RPMI8226 (cell line): ENCODE measurements at regions not wholly inside any gene's neighbourhood (a gene's known extent, or its start where the extent isn't known, plus 50 kb on each side); places are given as distances from the start of the nearest gene placed in this dataset.
"Not testable (repeated sequence)": the region's sequence is repeated elsewhere in the genome, so short reads cannot be mapped to it uniquely, and the experiment has no call there.

Experiments
- DNase-seq: peaks from one replicate; pipeline ENCODE4 v3.0.0-alpha.2; 2015

DNA sequence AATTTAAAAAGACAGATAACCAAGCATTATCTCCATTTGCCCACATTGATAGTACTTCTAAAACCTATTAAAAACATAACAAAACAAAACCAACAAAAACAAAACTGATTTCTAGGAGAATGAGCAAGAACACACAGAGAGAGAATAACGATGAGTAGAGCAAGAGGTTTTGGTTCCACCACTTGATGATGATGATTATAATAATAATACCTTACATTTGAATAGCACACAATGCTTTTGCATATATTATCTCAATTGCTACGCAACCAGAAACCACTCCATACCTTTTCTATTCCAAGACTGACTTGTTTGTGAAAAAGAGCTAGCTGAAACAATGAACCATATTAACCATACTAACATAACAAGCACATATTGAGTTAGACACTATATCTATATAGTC is 1090.9 kb downstream of the SH3BGRL start:
- DNase-seq: no peak

DNA sequence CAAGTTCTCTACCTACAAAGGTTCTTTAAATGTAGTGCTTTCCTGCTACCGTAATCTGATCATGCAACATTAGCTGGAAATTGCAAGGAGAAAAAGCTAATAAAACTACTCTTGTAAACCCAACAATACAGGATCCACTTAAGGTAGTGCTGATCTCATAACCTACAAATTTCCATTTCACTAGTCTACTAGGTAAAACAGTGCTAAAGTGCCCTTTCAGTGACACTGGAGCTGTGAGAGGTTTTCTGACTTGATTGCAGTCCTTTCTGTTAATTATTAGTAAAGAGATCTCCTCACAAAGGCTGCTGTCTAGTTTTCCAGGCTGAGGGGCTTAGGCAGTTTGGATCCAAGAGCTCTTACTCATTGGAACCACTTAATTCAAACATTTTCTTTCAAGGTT is 1118.7 kb downstream of the SH3BGRL start:
- DNase-seq: no peak

DNA sequence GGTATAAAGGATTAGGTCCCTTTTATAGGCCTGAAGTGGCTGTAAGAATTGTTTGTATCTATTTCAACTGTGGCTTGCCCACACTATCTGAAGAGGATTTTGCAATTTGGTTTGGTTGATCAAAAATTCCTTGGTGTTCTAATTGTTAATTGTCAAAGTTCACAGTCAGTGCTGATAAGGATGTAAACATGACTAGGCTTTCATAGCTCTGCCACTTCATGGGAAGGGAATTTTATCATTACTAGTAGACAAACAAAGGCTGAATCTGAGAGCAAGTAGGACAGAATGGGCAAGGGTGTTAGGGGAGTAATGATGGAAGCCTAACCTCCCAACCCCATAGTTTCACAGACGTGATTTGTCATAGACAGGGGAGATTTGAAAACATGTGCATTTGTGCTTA is 1131.7 kb downstream of the SH3BGRL start:
- DNase-seq: no peak

DNA sequence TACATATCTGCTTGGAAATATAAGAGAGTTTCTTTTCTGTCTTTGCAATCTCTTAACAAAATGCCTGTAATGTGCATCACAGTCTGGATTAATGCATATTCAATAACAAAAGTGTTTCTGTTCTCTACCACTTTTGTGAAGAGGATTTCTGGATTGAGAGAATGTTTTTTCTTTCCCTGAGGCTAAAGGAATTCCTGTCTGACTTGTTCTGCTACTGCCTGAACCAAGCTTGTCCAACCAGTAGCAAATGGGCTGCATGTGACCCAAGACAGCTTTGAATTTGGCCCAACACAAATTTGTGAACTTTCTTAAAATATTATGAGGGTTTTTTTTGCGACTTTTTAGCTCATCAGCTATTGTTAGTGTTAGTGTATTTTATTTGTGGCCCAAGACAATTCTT is 1133.9 kb downstream of the SH3BGRL start:
- DNase-seq: no peak

DNA sequence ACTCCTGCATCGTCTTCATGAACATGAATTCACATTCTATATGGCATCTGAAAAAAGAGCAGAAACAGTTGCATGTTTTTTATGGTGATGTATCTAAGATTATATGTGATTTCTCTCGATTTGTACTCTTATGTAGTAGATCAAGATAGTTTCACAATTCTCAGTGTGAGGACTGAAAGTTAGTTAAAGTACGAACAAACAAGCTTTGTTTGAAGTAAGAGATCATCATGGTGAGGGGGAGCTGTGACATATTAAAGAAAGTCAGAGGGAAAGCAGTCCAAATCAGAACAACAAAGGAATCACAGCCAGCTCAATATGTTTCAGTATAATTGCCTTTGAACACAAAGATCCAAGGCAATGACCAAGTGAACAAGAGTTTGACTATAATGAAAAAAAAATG is 1140.6 kb downstream of the SH3BGRL start:
- no peak for DNase-seq

DNA sequence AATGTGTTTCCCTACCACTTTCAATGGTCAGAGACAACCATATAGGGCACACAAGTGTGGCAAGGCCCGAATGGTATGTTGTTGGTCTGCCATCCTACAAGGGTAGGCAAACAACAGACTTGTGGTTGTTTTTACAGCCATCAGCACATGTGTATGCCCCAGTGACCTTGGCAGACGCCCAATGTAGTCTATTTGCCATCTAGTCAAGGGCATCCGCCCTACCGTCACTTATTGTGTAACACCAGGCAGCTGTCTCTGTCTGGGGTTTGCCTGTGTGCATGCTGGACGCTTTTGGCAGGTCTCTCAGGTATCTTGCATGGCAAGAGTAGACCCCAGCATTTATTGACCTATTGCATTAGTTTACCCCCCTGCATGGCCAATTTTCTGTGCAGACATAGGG is 1145.5 kb upstream of the POU3F4 start:
- DNase-seq: peak; percentile 22

DNA sequence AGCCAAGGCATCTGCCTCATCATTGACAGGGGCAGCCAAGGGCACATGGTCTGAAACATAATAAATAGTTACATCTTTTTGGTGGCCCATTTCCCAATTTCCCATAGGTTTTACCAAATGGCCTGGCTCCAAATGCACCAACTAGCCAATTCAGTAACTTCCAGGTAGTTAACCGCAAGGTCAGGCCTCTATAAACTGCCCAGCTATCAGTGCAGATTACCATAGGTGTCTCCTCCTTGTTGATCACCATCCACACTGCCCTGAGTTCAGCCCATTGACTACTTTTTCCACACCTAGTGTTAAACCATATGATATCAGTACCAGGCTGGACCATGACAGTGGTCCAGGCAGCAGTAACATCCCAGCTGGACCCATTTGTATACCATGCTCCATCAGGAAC is 1145.1 kb upstream of the POU3F4 start:
- no peak for DNase-seq

DNA sequence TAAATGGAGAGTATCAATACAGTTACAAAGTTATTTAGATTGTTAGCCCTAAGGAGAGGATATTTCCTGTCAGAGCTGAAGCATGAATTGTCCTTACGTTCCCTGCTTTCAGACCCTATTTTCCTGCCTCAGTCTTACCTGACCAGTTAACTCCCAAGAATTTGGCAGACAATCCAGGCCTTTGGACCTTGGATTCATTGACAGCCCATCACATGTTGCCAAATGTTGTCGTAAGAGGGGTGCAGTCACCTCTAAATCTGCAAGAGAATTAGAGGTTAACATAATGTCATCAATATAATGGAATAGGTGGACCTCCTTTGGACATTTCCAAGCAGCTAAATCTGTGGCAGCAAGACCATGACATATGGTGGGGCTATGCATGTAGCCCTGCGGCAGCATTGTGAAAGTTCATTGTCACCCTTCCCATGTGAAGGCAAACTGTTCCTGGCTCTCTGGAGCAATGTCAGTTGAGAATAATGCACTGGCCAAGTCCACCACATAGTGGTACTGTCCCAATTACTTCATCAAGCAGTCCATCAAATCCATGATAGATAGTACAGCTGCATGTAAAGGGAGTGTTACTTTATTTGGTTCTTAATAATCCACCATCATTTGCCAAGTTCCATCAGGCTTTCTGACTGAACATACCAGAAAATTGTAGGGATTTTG is 1137.0 kb upstream of the POU3F4 start:
- no peak for DNase-seq

DNA sequence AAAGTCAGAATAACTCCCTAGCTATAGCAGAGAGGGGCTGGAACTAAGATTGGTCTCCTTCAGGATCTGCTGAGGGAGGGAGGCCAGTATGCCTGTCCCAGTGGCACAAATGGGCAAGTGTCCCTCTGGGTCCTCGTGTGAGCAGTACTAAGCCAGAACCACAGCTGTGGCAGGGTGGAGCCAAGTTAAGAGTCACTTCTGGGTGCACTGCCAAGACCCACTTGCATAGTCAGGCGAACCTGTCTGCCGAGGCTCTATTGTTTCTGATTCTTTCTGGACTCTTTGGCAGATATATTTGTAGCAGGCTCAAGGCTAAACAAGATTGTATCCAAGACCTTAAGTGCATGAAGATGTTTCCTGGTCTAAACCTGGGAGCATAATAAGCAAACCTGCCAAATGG is 1123.7 kb upstream of the POU3F4 start:
- DNase-seq: no peak

DNA sequence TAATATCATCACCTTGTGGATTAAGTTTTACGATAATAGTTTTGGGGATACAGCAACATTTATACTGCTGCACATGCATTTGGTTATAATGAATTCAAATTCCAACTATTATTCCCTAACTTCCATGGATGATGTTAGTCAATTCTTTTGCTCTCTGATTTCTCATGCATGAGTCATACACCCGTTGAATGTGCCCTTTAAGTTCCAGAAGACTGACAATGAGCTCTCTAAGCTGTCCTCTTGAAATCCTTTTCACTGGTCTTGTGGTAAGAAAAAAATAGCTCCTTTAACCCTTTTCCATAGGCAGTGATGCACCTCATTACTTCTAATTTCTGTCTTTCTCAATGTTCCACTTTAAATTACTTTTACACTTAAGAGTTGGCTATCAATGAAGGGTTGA is 1095.2 kb upstream of the POU3F4 start:
- DNase-seq: no peak

DNA sequence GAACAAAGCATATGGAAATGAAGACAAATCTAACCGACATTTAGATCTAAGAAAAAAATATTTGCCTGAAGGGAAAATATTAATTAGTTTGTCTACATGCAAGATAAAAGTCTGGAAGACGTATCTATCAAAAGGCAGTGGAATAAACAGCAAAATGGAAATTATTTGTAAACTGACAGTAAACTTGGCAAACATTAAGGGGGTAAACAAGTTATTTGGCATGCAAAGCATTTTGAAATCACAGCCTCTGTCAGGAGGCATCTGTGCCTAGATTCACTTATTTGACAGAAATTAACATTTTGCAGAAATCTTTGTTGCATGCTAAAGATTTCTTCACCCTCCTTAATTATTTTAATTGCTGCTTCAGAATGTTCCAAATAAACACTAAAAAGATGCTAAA is 1065.8 kb upstream of the POU3F4 start:
- no peak for DNase-seq

DNA sequence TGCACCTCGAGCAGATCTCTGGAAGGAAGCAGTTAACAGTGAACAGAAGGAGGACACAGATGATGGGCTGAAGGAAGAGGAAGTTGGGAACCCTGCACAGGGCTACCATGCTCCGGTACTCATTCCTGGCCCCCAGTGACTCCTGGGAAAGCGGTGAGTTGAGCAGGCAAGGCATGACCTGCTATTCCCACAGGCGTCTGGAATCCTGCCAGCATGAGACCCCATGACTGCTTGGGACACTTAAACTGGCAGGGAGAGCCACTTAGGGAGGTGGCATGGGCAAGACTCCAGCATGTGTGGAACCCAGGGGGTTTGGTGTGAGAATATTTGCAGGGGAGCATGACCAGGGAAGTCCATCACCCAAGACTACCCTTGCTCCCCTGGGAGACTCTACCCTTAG is 1056.4 kb upstream of the POU3F4 start:
- no peak for DNase-seq

DNA sequence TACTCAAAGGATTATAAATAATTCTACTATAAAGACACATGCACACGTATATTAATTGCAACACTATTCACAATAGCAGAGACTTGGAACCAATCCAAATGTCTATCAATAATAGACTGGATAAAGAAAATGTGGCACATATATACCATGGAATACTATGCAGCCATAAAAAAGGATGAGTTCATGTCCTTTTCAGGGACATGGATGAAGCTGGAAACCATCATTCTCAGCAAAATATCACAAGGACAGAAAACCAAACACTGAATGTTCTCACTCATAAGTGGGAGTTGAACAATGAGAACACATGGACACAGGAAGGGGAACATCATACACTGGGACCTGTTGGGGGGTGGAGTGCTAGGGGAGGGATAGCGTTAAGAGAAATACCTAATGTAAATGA is 1052.2 kb upstream of the POU3F4 start:
- DNase-seq: not testable (repeated sequence)

DNA sequence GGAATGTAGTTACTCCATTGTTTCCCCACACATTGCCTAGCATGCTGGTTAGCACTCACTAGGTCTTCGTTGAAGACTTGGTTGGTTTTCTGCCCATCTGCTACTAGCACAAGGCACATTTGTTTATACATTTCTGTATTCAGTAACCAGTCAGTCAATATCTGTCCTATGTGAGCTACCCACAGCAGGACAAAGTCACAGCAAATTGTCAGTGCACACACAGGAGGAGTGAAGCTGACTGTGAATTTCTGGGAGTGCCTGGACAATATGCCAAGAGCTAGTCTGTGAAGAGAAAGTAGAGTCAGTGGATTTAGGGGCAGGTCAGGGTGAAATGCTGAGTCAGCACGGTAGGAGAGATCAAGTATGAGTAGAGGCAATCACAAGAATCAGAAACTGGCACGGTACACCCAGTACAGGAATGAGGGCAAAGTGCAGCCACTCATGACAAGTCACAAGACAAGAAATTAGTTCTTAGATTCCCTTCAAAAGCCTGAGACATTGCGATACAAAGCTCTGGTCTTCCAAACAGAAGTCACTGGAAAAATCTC is 1049.8 kb upstream of the POU3F4 start:
- DNase-seq: no peak

DNA sequence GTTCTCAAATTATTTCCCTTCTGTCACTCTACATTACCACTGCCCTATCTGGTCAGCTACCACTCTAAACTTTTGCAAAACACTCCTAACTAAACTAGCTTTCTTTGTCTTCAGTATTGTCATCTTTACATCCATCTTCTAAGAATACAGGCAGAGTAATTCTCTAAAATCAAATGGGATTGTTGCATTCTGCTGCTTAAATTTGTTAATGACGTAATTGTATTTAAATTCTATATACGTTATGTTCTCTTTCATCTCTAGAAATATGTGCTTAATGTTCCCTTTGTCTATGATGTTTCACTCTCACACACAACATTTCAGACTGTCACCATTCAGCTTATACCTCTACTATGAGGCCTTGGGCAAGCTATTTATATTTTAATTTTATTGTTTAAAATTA is 1041.1 kb upstream of the POU3F4 start:
- DNase-seq: no peak
